Thymus (tissue), 11 donors: ENCODE measurements at regions not wholly inside any gene's neighbourhood (a gene's known extent, or its start where the extent isn't known, plus 50 kb on each side); places are given as distances from the start of the nearest gene placed in this dataset.
"Not testable (repeated sequence)": the region's sequence is repeated elsewhere in the genome, so short reads cannot be mapped to it uniquely, and the experiment has no call there.

Experiments
- DNase-seq, 9 donors: peaks; one replicate each; pipeline ENCODE4 v3.0.0-alpha.2; 2013; ENCODE audit warnings: low spot score in 9 of 9, low read depth in 6 of 9, missing footprints in 1 of 9
- H3K27ac ChIP-seq, 2 donors: one replicate each; pipeline ENCODE4 v1.5.1; 2013; ENCODE audit warnings: control low read depth in 1 of 2, low read depth in 1 of 2, low read length in 1 of 2, mild to moderate bottlenecking in 1 of 2, moderate library complexity in 1 of 2
- H3K27me3 ChIP-seq, 2 donors: one replicate each; pipeline ENCODE4 v1.5.1; 2013; ENCODE audit warnings: low read length in 1 of 2; ENCODE audit not compliant: control insufficient read depth in 2 of 2, insufficient read depth in 1 of 2
- H3K36me3 ChIP-seq, 2 donors: one replicate each; pipeline ENCODE4 v1.5.1; 2013; ENCODE audit warnings: low read length in 1 of 2, mild to moderate bottlenecking in 1 of 2, moderate library complexity in 1 of 2; ENCODE audit not compliant: control insufficient read depth in 2 of 2, insufficient read depth in 2 of 2
- H3K4me1 ChIP-seq, 2 donors: one replicate each; pipeline ENCODE4 v1.5.1; 2013; ENCODE audit warnings: low read length in 2 of 2; ENCODE audit not compliant: control insufficient read depth in 2 of 2, insufficient read depth in 2 of 2
- H3K4me3 ChIP-seq, 2 donors: one replicate each; pipeline ENCODE4 v1.5.1; 2013; ENCODE audit warnings: low read length in 2 of 2, control low read depth in 1 of 2, mild to moderate bottlenecking in 1 of 2
- H3K9me3 ChIP-seq, 2 donors: one replicate each; pipeline ENCODE4 v1.5.1; 2013; ENCODE audit warnings: low read length in 1 of 2, mild to moderate bottlenecking in 1 of 2; ENCODE audit not compliant: control insufficient read depth in 2 of 2, insufficient read depth in 1 of 2
- WGBS: extraction: QIAGEN DNeasy Blood & Tissue Kit; methylation state at CpG from one replicate; pipeline ENCODE4 v1.1.7; 2013; 5-methylcytosine and 5-hydroxymethylcytosine counted together
- donor health status: healthy.

DNA sequence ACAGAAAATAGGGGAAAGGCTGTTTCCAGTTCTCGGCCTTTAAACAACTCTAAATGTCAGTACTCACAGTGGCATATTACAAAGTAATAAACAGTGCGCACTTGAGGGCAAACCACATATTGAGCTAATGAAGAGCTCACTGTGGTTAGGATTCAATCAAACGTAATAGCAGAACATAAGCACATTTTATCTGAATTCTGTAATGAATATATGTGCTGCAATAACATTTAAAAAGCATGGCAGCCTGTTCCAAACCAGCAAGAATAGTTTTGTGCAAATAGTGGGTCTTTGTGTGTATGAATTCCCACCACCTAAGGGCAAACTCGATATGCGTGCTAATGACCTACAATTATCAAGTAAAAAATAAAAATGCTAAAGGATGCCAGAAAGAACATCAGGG, 163.0 kb downstream of the TBC1D2B start:
- WGBS, result 92% methylated on average over 5 of the region's 5 CpGs
- H3K9me3 ChIP-seq, DNase-seq: not testable (repeated sequence)

DNA sequence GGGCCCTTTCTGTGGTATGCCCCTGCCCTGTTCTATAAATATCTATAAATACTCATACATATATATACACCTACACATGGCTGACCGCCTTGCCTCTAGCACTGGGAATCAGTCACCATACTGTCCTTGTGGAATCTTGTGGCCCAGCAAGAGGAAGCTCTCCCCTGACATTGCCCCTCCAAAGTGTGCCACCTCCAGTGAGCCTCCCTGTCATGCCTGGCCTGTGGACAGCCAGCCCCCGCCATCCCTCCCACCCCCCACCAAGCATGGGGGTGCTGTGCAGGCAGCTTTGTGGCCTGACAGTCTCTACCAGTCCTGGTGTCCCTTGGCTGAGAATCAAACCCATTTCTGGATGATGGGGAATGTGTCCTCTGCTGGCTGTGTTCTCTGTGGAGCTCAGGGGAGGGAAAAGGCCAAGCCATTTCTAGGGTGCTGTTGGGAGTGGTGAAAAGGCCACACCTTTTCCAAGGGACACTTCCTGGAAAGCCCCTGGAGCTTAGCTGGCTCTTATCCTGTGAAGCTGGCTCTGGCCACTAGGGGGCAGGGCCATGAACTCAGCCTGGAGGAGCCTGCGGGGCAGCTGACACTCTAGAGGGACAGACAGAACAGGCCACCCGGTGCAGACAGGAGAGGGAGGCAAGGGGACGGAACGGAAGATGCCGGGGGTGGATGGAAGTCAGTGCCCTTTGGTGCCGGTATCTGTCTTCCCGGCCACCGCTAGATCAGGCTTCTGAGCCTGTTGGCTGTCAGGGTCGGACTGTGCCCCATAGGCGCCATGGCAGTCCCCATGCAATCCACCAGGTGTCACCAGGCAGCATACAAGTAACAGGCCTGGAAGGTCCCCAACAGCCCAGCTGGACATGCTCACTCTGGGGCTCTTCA, 167.2 kb downstream of the TBC1D2B start:
- H3K4me1 ChIP-seq, H3K27me3 ChIP-seq, H3K9me3 ChIP-seq, H3K36me3 ChIP-seq, H3K27ac ChIP-seq: not testable (repeated sequence)
- 14% methylated on average over 12 of the region's 12 CpGs for WGBS
- H3K4me3 ChIP-seq, result peak overlapping the region; percentile 35 to 39
- peak; percentile 43 to 83 (median 65) for DNase-seq

More for the DNA sequence above, 163.0 kb downstream of the TBC1D2B start:
- H3K4me1 ChIP-seq, H3K36me3 ChIP-seq, H3K27ac ChIP-seq, H3K4me3 ChIP-seq, H3K27me3 ChIP-seq: not testable (repeated sequence)

DNA sequence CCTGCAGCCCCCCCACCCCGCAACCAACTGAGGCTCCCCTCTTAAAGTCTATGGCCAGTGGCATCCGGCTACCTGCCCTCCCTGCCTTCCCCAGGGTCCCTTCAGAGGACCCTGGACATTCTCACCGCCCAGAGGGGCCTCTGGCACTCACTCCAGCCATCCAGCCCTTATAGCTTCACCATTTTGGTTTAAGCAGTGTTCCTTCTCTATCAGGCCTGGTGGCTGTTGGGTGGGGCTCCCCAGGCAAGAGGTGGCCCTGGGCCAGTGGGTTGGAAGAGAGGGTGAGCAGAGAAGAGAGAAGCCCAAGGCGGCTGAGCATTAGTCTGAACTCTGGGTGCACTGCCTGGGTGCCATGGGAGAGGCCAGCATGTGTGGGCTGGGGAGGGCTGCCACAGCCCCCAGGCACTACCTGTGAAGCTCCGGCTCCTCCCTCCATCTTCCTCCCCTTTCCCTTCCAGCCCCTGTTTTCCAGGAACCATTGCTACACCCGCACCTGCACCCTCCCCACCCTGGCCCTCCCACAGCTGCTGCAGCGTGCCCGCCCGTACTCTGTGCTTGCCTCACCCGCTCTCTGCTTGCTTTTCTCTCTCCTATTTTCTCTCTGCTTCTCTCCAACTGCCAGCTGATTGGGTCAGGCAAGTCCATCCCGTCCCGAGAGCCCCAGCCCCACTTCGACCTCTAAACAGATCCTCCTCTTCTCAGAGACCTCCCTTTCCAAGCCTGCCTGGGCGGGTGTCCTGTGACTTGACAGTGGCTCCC, 168.2 kb downstream of the TBC1D2B start:
- no peak overlapping the region for H3K4me3 ChIP-seq
- H3K4me1 ChIP-seq, result peaks cover 0 to 3% of the 10 kb centered on the region in 2 donors
- H3K9me3 ChIP-seq, result no peaks in the 10 kb centered on the region
- WGBS, result 83% methylated on average over 14 of the region's 14 CpGs
- H3K27me3 ChIP-seq, result peaks cover 0 to 3% of the 10 kb centered on the region in 2 donors
- H3K27ac ChIP-seq, result no peak overlapping the region
- no peak for DNase-seq
- H3K36me3 ChIP-seq, result no peaks in the 10 kb centered on the region

DNA sequence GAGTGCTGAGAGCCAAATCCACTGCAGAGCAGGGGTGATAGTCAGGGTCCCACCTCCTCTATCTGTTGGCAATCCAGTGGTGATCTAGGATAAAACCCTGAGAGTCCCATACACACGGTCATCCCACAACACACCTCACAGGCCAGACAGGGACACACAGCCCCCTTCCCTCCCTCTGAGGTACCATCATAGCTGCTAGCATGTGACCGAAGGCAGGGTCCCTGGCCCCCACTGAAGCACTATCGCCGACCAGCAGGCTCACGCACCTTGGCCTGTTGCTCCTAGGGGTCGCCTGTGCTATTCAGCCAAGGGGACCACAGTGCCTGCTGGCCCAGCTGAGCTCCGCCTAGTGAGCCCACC, 168.8 kb downstream of the TBC1D2B start:
- not testable (repeated sequence) for H3K4me3 ChIP-seq, H3K27ac ChIP-seq, H3K4me1 ChIP-seq, H3K27me3 ChIP-seq, DNase-seq, H3K9me3 ChIP-seq, H3K36me3 ChIP-seq
- WGBS, result 91% methylated on average over 7 of the region's 7 CpGs

DNA sequence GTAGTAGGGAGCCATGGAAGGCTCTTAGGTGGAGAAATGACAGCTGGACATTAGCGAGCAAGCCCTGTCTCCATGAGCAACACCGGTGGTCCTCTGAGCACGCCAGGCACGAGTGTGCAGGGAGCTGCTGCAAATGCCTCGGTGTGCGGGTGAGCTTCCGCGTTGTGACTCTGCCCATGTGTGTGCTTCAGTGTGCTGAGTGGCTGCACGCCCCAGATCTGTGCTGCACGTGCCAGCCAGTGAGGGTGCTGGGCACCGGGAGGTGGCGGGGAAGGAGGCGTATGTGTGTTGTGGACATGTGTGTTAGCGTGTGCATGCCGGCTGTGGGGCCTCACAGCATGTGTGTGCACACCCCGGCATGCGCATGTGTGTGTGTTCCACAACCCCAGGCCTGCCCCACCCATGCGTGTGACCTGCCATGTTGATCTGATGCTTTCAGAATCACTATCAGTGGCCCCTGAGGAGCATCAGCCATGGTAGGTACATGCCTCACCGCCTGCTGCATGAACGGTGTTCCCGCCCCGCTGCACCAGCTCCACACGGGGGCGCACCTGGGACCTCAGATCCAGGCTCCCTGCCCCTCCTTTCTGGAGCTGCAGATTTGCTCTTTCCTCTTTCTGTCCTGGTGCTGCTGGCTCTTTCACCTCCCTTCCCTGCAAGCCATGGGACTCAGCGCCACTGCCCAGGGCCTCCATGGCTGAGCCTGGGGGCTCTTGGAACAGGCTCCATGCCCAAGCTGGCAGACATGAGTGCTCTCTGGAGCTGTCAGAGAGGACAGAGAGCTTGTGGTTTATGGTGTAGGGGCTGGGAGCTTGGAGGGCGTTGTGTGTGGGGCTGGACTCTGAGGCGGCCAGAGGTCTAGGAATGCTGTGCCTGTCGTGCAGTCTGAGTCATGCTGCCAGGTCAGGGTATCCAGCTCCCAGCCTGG, 169.4 kb downstream of the TBC1D2B start:
- Histone ChIP-seq H3K27me3 (peaks cover 0 to 3% of the 10 kb centered on the region in 2 donors), H3K4me3 (no peak overlapping the region), H3K36me3 (no peaks in the 10 kb centered on the region), H3K9me3 (no peaks in the 10 kb centered on the region), H3K4me1 (peaks cover 0 to 3% of the 10 kb centered on the region in 2 donors), H3K27ac (no peak overlapping the region)
- WGBS, result 66% methylated on average over 28 of the region's 28 CpGs
- peak in 6 of 9 donors; percentile 10 to 76 (median 40) for DNase-seq

DNA sequence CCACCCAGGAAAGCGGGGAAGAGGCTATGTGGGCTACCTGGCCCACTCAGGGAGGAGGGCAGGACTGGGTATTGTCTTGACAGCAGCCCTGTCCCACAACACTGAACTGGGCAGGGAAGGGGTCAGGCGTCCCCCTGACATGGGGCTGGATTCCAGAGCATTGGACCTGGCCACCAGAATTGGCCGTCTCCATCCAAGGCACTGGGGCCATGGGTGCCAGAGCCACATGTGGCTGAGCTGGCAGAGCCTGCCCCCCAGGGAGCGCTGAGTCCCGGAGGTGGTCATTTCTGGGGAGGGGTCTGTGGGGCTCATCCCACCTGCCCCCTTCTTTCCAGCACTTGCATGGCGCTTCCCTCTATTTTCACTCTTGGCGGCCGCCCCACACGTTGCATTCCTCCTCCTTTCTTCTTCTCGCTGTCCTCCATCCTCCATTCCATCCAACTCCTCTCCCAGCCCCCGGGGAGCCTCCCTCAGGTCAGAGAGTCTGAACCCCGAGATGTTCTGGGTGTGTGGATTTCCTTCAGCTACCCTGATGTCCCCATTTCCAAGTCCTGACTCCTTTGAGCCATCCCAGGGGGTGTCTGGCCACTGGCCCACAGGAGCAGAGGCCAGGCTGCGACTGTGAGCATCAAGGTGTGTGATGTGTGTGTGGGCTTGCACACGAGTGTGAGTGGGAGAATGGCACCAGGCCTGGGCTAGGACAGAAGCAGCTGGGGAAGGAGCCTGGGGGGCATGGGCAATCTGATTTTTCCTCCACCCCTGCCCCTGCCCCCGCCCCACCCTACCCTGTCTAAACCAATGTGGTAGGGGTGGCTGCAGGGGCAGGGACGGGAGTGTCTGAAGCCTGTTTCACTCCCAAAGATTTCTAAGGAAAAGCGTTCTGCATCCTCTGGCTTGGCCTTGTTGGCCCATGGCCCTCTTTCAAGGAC, 171.2 kb downstream of the TBC1D2B start:
- not testable (repeated sequence) for H3K27me3 ChIP-seq, DNase-seq, H3K36me3 ChIP-seq, H3K9me3 ChIP-seq, H3K4me1 ChIP-seq, H3K4me3 ChIP-seq, H3K27ac ChIP-seq
- WGBS, result 87% methylated on average over 17 of the region's 17 CpGs

DNA sequence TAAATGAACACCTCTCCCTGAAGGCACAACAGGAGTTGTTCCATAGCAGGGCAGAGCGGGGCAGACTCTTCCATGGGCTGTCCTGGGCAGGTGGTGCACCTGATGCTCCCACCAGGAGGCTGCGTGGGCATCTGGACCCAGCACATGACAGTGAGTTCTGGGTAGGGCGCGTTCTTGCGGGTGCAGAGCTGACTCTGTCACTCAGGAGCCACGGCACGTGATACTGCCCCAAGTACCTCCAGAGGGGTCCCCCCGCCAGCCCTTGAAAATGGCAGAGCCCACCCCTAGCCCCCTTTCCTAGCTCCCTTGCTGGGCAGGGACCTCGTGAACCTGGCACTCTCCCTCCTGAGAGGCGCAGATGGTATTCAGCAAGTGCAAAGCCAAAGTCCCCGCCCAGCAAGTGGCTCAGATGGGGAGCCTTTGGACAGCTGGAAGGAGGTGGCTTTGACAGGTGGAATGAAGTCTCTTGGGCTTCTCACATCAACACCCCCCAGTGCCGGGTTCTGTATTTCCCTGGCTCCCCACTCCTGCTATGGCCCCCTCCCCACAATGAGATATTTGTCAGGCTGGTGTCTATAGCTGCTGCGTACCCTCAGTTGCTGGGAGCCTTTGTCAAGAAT, 172.1 kb downstream of the TBC1D2B start:
- H3K27ac ChIP-seq, result no peak overlapping the region
- no peak for DNase-seq
- no peaks in the 10 kb centered on the region for H3K36me3 ChIP-seq
- H3K9me3 ChIP-seq, result no peaks in the 10 kb centered on the region
- 95% methylated on average over 13 of the region's 13 CpGs for WGBS
- H3K4me3 ChIP-seq, result no peak overlapping the region
- H3K4me1 ChIP-seq, result peaks cover 0 to 3% of the 10 kb centered on the region in 2 donors
- peaks cover 0 to 3% of the 10 kb centered on the region in 2 donors for H3K27me3 ChIP-seq

DNA sequence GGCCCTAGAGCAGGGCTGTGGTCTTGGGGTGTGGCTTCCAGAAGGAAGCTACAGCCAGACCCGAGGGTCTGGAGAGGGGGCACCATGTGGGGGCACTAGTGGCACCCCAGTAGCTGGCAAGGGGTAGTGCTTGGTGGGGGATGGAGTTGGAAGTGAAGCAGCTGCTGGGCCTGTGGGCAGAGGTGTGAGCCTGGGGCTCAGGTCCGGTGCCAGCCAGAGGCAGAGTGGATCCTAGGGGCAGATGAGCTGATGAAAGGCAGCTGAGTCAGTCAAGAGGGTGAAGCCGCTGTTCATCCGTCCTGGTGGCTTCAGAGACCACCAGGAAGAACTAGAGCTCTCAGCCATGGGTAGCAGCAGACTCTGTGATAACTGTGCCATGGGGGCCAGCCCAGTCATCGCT, 172.6 kb downstream of the TBC1D2B start:
- Histone ChIP-seq H3K27ac (no peak overlapping the region), H3K27me3 (peaks cover 0 to 3% of the 10 kb centered on the region in 2 donors), H3K9me3 (no peaks in the 10 kb centered on the region), H3K4me3 (no peak overlapping the region), H3K36me3 (no peaks in the 10 kb centered on the region), H3K4me1 (peaks cover 0 to 3% of the 10 kb centered on the region in 2 donors)
- no peak for DNase-seq
- WGBS, result 78% methylated on average over 5 of the region's 5 CpGs
